Muscle of leg (tissue), 3 donors: ENCODE measurements at regions not wholly inside any gene's neighbourhood (a gene's known extent, or its start where the extent isn't known, plus 50 kb on each side); places are given as distances from the start of the nearest gene placed in this dataset.
"Not testable (repeated sequence)": the region's sequence is repeated elsewhere in the genome, so short reads cannot be mapped to it uniquely, and the experiment has no call there.

Experiments
- DNase-seq: peaks from one replicate; pipeline ENCODE4 v3.0.0; 2013
- H3K27ac ChIP-seq: one replicate; pipeline ENCODE4 v1.5.1; 2013; ENCODE audit warnings: mild to moderate bottlenecking, low read length, control low read depth
- H3K27me3 ChIP-seq: one replicate; pipeline ENCODE4 v1.6.1; 2013; ENCODE audit warnings: low read length; ENCODE audit not compliant: control insufficient read depth, insufficient read depth
- H3K36me3 ChIP-seq: one replicate; pipeline ENCODE4 v1.6.1; 2013; ENCODE audit warnings: low read length; ENCODE audit not compliant: control insufficient read depth, insufficient read depth
- H3K4me1 ChIP-seq: one replicate; pipeline ENCODE4 v1.6.1; 2013; ENCODE audit warnings: low read length; ENCODE audit not compliant: control insufficient read depth, insufficient read depth
- H3K4me3 ChIP-seq: one replicate; pipeline ENCODE4 v1.5.1; 2013; ENCODE audit warnings: low read length, control low read depth
- H3K9me3 ChIP-seq: replicated peaks from 2 replicates; pipeline ENCODE4 v1.6.1; 2013; ENCODE audit warnings: low read depth, low read length; ENCODE audit not compliant: control insufficient read depth
- WGBS: methylation state at CpG from one replicate; pipeline ENCODE4 v1.1.5; 2013; ENCODE audit warnings: missing lambda C conversion rate; ENCODE audit not compliant: insufficient coverage; 5-methylcytosine and 5-hydroxymethylcytosine counted together

- Histone ChIP-seq H3K27ac (no peak overlapping the region), H3K36me3 (no peaks in the 10 kb centered on the region), H3K4me3 (no peak overlapping the region), H3K9me3 (peaks cover 9% of the 10 kb centered on the region), H3K4me1 (no peaks in the 10 kb centered on the region), H3K27me3 (no peaks in the 10 kb centered on the region)
- DNase-seq: no peak
- WGBS: 94% methylated on average over 2 of the region's 4 CpGs
Observed at GRCh38 chr15:56568466-56569167, 103.7 kb upstream of the MNS1 start.

DNA sequence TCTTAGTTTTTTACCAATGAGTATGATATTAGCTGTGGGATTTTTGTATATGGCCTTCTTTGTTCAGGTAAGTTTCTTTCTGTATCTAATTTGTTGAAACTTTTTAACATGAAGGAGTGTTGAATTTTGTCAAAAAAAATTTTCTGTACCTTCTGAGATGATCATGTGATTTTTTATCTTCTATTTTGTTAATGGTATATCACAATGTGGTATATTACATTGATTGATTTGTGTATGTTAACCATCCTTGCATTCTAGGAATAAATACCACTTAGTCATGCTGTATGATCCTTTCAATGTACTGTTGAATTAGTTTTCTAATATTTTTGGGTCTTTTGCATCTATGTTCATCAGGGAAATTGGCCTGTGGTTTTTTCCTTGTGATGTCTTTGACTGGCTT, 92.5 kb upstream of the MNS1 start:
- Histone ChIP-seq H3K4me1 (no peaks in the 10 kb centered on the region), H3K27me3 (no peaks in the 10 kb centered on the region), H3K27ac (no peak overlapping the region), H3K9me3 (no peaks in the 10 kb centered on the region), H3K36me3 (no peaks in the 10 kb centered on the region), H3K4me3 (no peak overlapping the region)
- no peak for DNase-seq

DNA sequence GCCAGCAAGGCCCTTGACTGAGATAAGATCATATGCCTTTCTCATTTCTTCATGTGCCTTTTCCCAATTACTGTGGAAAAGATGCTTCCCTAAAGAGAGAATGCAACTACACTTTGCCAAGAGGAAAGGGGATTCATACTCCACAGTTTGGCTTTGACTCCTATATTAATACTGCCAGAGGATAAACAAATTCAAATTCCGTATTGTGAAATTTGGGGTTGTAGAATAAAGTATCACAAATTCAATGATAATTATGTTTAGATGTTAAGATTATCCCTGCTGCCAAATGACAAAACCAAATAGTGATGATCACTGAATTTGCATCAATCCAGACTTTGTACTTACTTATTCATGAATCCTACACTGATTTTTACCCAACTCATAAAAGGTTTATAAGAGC, 88.5 kb upstream of the MNS1 start:
- no peak for DNase-seq
- no peaks in the 10 kb centered on the region for H3K27me3 ChIP-seq
- H3K36me3 ChIP-seq: no peaks in the 10 kb centered on the region
- H3K27ac ChIP-seq: no peak overlapping the region
- H3K4me3 ChIP-seq: no peak overlapping the region
- H3K9me3 ChIP-seq: no peaks in the 10 kb centered on the region
- no peaks in the 10 kb centered on the region for H3K4me1 ChIP-seq
- no CpG with 5 or more reads among the region's 1 CpG for WGBS

DNA sequence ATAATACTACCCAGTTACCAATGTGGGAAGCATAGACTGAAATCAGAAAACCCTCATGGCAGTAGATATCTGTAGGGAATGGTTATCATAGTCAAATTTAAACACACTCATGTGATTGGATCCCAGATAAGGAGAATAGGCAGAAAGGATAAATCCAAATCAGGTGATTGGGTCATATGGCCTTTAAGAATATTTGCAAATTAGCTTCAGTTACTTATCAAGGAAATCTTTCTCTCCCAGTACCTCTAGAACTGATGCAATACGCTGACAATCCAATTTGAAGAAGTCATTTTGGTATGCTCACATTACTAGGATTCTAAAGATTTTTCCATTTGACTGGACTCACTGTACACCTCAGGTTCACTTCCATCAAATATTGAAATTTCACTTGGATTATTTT, 87.7 kb upstream of the MNS1 start:
- no CpG with 5 or more reads among the region's 1 CpG for WGBS

DNA sequence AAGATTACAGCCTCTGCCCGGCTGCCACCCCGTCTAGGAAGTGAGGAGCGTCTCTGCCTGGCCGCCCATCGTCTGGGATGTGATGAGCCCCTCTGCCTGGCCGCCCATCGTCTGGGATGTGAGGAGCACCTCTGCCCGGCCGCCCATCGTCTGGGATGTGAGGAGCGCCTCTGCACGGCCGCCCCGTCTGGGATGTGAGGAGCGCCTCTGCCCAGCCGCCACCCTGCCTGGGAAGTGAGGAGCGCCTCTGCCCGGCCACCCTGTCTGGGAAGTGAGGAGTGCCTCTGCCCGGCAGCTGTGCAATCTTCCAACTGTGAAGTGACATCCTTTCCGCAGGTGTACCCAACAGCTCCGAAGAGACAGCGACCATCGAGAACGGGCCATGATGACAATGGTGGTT, 75.6 kb upstream of the MNS1 start:
- not testable (repeated sequence) for DNase-seq, H3K4me3 ChIP-seq, H3K27ac ChIP-seq, H3K36me3 ChIP-seq, H3K27me3 ChIP-seq, H3K9me3 ChIP-seq
- H3K4me1 ChIP-seq: peaks cover 11% of the 10 kb centered on the region
- 87% methylated on average over 19 of the region's 24 CpGs for WGBS

More for the DNA sequence above, 87.7 kb upstream of the MNS1 start:
- no peaks in the 10 kb centered on the region for H3K27me3 ChIP-seq
- no peaks in the 10 kb centered on the region for H3K36me3 ChIP-seq
- H3K4me3 ChIP-seq: no peak overlapping the region
- H3K9me3 ChIP-seq: no peaks in the 10 kb centered on the region
- DNase-seq: no peak
- no peak overlapping the region for H3K27ac ChIP-seq
- H3K4me1 ChIP-seq: no peaks in the 10 kb centered on the region

DNA sequence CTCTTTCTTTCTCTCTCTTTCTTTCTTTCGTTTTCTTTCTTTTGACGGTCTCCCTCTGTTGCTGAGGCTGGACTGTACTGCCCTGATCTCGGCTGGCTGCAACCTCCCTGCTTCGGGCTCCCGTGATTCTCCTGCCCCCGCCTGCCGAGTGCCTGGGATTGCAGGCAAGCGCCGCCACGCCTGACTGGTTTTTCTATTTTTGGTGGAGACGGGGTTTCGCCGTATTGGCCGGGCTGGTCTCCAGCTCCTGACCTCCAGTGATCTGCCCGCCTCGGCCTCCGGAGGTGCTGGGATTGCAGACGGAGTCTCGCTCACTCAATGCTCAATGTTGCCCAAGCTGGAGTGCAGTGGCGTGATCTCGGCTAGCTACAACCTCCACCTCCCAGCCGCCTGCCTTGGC, 75.2 kb upstream of the MNS1 start:
- H3K36me3 ChIP-seq, DNase-seq, H3K4me3 ChIP-seq, H3K27me3 ChIP-seq, H3K27ac ChIP-seq, H3K9me3 ChIP-seq: not testable (repeated sequence)
- H3K4me1 ChIP-seq: peaks cover 11% of the 10 kb centered on the region
- 97% methylated on average over 15 of the region's 22 CpGs for WGBS

DNA sequence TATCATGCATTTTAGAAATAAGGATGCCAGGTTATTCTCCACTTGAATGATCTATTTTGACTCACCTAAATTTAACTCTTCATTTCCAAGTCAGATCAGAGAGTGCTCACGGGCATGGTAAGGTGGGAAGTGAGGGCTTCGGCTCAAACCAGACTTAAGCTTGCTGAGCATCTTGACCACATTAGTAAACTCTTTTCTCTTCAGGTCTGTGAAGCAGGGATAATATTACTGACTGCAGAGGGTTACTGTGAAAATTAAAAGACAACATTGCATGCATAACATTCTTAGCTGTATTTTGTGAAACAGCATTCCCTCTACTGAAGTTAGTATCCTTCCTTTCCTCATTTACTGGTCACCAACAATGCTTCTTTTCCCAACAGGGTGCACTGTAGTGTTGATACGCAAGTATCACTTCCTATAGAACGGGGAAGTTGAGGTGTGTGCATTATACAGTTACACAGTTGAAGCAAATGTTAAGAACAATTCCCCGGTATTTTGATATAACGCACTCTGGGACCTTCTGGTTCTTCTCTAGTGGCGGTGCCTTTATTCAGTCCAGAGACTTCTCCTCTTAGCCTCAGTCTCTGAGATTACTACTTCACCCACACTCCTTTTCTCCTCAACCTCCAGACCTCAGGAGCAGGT, 74.1 kb upstream of the MNS1 start:
- Histone ChIP-seq H3K27me3 (no peaks in the 10 kb centered on the region), H3K9me3 (no peaks in the 10 kb centered on the region), H3K27ac (no peak overlapping the region), H3K4me3 (no peak overlapping the region), H3K36me3 (no peaks in the 10 kb centered on the region), H3K4me1 (peaks cover 15% of the 10 kb centered on the region)
- DNase-seq: no peak
- 96% methylated on average over 3 of the region's 7 CpGs for WGBS

- H3K27me3 ChIP-seq: no peaks in the 10 kb centered on the region
- H3K36me3 ChIP-seq: no peaks in the 10 kb centered on the region
- H3K9me3 ChIP-seq: no peaks in the 10 kb centered on the region
- DNase-seq: peak; percentile 86
- H3K27ac ChIP-seq: no peak overlapping the region
- H3K4me3 ChIP-seq: no peak overlapping the region
- 19% methylated on average over 4 of the region's 4 CpGs for WGBS
- H3K4me1 ChIP-seq: peaks cover 22% of the 10 kb centered on the region
Observed at GRCh38 chr15:56537881-56538280, 72.9 kb upstream of the MNS1 start.

DNA sequence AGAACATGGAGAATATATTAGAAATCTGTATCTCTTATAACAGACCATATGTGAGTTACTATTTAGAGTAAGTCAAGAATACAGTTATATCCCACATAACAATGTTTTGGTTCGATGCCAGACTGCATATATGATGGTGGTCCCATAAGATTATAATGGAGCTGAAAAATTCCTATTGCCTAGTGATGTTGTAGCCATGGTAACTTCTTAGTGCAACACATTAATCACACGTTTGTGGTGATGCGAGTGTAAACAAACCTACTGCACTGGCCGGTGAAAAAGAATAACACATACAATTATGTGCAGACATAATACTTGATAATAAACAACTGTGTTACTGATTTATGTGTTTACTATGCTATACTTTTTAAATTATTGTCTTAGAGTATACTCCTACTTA, 69.8 kb upstream of the MNS1 start:
- Histone ChIP-seq H3K4me1 (peaks cover 29% of the 10 kb centered on the region), H3K9me3 (no peaks in the 10 kb centered on the region), H3K27ac (no peak overlapping the region), H3K36me3 (no peaks in the 10 kb centered on the region), H3K4me3 (no peak overlapping the region), H3K27me3 (no peaks in the 10 kb centered on the region)
- peak; percentile 15 for DNase-seq
- no CpG with 5 or more reads among the region's 4 CpGs for WGBS

GRCh38 chr15:56533731-56534403, 68.9 kb upstream of the MNS1 start:
- WGBS: 14% methylated on average over 1 of the region's 2 CpGs
- H3K4me1 ChIP-seq: peaks cover 24% of the 10 kb centered on the region
- no peaks in the 10 kb centered on the region for H3K36me3 ChIP-seq
- peak overlapping the region; percentile 16 for H3K27ac ChIP-seq
- peak; percentile 27 for DNase-seq
- H3K4me3 ChIP-seq: no peak overlapping the region
- no peaks in the 10 kb centered on the region for H3K27me3 ChIP-seq
- no peaks in the 10 kb centered on the region for H3K9me3 ChIP-seq
